CD4-positive, alpha-beta T cell treated with Interferon alpha-2 for 1 hour (primary cell): ENCODE measurements at regions not wholly inside any gene's neighbourhood (a gene's known extent, or its start where the extent isn't known, plus 50 kb on each side); places are given as distances from the start of the nearest gene placed in this dataset.
"Not testable (repeated sequence)": the region's sequence is repeated elsewhere in the genome, so short reads cannot be mapped to it uniquely, and the experiment has no call there.

Experiments used
- DNase-seq, 2 donors: peaks; one replicate each; pipeline ENCODE4 v3.0.0-alpha.2; 2020 to 2022

DNA sequence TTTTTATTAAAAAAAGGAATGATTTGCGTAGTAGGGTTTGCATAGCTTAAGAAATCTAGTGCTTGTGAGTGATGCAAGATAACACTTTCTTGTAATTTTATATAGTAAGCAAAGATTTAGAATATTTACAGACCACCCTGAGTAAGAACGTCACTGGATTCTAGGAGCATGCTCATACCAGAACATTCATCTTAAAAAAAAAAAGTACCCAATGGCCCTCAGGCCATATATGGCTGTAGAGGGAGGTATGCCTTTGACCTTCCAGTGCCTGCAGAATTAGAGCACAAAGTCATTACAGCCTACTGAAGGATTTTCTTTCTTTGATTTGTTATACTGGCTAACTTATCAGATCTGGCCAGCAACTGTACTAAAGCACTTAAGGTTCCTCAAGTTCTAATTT is 236.3 kb upstream of the GYPA start:
- no peak for DNase-seq

DNA sequence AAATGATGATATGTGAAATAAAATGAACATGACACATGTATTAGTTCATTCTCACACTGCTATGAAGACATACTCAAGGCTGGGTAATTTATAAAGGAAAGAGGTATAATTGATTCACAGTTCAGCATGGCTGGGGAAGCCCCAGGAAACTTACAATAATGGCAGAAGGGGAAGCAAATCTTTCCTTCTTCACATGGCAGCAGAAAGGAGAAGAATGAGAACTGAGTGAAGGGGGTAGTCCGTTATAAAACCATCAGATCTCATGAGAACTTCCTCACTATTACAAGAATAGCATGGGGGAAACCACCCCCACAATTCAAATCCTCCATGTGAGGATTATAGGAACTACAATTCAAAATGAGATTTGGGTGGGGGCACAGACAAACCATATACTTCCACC is 243.9 kb upstream of the GYPA start:
- DNase-seq, result no peak

DNA sequence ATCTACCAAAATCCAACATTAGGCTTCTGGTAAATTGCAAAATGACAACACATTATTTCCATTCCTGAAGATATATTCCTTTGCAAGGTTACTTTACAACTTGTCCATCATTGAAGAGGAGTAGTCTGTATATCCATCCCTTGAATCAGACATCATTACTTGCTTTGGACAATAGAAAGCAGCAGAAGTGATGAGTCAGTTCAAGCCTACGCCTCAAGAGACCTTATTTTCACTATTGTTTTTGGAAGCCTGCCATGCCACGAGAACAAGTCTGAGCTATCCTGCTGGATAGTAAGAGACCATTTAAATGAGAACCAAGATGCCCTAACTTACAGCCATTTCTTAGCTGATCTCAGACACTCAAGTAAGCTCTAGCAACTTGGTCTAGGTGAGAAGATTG is 246.0 kb upstream of the HHIP start:
- no peak for DNase-seq

DNA sequence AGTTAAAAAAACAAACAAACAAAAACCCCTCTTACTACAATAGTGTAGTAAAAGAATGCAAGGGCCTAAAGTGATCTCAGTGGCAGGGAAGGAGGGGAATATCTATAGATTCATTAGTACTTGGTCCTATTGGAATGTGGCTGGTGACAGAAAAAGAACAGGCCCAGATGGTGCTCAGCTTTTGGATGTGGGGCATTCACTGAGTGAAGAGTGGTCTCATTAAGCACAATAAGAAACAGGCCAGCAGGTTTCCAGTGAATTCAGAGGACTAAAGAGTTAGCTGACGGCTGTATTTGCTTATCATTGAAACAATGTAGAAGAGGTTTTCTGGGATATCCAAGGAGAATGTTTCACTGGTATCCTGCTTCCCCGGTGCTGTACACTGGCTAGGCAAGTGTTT is 243.8 kb upstream of the HHIP start:
- DNase-seq, result no peak

DNA sequence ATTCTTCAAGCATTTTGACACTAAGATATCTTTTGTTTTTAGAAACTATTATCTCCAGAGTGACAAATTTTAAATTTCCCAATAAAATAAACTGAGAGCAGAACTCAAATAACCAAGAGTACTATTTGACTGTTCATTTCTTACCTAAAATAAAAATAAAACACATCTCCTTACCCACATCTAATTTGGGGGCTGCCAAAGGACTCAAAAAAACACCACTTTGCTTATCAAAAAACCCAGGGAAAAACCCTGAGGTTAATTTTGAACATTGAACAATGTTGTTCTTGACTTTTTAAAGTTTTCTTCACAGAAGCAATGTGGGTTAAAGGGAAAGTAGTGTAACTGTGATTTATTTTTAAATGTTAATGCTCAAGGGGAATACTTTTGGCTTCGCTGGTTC is 243.0 kb upstream of the HHIP start:
- DNase-seq, result no peak

DNA sequence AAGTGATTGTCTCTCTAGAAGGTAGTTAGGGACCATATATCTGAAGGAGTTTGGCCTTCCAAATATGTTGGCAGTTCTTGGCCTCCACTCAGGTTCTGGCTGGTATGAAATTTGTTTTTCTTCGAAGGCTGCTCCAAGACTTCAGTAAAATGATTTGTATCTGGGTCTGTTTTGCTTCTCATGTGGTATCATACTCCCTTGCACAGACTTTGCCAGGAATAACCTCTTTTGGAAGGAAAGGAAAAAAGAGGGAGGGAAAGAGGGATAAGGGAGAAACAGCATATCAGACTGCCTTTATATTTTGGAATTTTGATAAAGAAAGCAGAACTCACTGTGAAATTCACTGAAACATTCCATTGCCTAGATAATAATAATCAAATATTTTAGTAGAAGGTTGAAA is 242.1 kb upstream of the HHIP start:
- no peak for DNase-seq

DNA sequence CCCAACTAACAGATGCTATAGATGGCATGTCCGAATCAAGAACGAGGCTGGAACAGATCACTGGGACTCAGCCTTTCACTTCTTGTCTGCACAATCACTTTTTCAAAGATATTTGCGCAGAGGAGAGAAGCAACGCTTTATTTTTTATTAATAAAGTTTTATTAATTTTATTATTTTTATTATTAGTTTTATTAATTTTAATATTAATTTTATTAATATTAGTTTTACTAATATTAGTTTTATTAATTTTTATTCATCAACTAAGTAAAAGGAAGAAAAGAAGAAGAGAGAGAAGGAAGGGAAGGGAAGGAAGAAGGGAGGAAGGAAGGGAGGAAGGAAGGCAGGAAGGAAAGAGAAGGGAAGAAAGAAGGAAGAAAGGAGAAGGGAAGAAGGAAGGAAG is 236.4 kb upstream of the HHIP start:
- no peak for DNase-seq

DNA sequence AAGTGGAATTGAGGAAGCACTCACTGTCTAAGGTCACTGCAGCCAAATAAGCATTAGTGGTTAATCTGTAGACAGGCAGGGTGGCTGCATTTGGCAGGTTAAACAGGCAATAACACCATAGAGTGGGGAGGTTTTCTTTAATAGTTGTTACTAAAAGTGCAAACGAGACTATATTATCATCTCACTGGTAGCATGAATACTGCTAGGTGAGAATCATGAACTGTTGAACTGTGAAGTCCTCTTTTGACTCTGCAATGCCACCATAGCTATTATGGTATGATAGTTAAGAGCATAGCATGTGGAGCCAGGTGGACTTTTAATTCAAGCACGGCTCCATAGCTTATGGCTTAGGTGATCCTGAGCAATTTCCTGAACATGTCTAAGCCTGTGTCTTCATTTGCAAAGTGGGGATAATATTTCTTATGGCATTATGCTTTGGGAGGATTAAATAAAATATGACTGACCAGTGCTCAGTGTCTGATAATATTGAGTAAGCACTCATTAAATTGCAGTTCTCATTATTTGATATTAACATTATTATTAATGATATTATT is 235.6 kb upstream of the HHIP start:
- no peak for DNase-seq

DNA sequence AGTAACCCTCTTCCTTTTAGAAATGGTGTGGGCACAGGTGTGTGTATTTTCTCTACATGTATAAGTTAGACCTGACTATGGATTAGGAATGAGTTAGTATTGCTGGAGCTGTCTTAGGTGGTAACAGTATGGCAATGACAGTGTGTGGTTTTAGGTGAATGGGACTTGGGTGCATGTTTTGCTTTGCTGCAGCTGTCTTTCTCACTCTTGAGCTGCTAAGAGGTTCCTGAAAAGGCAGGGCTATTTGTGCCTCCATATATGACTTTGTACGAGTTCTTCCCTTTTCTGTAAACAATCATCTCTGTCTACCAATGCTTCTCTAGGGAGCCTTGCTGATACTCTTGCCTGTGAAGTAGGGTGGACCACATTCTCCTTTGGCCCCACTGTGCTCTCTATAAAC is 234.8 kb upstream of the HHIP start:
- DNase-seq, result no peak

DNA sequence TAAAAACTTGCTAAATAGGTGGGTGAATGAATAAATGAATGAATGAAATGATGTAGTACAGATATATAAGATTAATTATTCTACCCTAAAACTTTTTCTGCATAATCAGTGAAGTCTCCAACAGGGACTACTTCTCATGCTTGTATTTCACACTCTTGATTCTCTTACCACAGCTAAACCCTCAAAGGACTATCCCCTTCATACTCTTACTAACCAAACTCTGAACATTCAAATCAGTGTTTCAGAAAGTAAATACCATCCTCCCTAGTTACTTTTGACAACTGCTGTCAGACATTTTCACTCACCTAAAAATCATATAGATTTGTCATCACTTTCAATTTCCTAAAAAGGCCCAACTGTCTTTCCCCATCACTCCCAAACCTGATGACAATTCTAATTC is 234.3 kb upstream of the HHIP start:
- DNase-seq, result no peak

DNA sequence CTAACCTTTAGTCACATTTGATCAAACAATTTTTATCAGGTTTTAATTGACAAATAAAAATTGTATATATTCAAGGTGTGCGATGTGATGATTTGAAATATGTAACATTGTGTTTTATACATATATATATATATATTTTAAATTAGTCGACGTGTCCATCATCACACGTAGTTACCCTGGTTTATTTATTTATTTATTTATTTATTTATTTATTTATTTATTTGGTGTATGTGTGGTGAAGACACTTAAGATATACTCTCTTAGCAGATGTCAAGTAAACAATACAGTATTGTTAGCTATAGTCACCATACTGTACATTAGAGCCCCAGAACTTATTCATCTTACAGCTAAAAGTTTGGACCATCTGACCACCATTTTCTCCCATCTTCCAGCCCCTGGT is 224.9 kb upstream of the HHIP start:
- DNase-seq, result no peak

DNA sequence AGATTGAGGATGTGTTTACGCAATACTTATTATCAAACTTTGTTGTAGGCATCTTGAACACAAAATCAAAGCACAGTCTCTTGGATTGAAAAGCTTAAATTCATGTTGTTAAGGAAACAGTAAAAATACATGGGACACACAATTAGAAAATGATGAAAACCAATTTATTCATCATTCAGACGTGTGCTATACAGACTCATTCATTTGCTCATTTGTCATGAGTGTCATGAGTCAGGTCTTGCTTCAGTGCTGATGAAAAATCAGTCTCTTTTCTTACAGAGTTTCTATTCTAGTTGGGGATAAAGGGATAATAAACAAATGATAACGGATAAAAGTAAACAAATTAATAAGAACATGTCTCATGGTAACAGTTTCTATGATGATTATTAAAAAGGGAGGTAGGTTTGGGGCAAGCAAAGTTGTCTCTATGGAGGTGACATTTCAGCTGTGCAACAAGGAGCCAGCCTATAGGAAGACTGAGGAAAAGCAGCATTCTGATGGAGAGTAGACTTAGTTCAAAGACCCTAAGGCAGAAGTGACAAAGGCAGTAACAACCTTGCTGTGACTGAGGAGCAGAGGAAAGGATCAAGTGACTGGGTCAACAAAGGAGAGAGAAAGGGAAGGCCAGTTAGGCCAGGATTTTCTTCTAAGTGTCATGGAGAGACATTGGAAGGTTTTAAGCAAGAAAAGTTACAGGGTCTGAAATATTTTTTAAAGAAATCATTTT is 224.0 kb upstream of the HHIP start:
- no peak for DNase-seq

DNA sequence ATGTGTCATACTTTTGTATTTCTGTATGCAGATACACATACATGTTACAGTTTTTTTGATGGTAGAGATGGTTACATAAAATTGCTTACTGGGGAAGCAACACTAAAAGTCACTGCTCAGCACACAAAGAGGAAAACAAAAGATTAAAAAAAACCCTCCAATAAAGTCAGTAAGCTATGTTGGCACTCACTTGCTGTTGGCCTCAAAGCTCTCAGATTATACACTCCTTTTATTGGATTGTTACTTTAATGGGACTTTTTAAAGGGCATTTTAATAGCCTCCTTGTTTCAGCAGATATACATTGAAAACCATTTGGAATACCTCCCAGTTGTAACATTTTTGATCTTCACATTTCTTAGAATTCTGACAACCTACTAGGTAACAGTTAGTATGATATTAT is 222.0 kb upstream of the HHIP start:
- no peak for DNase-seq

DNA sequence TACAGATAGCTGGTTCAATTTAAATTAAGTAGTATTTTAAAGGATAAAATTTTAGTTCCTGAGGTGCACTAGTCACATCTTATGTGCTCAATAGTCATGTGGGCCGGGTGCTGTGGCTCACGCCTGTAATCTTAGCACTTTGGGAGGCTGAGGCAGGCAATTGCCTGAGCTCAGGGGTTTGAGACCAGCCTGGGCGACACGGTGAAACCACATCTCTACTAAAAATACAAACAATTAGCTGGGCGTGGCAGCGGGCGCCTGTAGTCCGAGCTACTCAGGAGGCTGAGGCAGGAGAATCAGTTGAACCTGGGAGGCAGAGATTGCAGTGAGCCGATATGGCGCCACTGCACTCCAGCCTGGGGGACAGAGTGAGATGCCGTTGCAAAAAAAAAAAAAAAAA is 219.9 kb upstream of the HHIP start:
- not testable (repeated sequence) for DNase-seq

DNA sequence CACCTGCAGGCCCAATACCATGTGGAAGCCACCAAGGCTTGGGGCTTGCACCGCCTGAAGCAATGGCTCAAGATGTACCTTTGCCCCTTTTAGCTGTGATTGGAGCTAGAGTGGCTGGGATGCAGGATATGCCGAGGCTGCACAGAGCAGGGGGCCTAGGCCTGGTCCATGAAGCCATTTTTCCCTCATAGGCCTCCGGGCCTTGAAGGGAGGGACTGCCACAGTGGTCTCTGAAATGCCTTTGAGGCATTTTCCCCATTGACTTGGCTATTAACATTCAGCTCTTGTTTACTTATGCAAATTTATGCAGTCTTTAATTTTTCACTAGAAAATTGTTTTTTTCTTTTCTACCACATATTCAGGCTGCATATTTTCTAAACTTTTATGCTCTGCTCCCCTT is 203.2 kb upstream of the HHIP start:
- no peak for DNase-seq

DNA sequence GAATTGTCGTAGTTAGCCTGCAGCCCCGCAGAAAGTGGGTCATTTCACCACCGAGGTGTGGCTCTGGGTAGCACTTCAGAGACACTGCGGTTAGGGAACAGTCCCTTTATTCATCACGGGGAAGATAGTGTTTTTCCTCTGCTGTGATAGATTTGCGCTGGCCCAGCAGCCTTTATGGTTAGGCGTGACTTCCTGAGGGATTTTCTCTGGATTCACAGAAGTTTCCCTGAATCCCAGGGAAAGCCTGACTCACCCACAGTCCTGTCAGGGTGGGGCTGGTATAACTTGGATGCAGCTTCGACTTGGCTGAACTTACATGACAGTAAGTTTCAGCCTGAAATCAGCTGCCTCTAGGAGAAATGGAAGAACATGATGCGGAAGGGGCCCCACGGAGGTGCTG is 196.3 kb upstream of the HHIP start:
- no peak for DNase-seq

DNA sequence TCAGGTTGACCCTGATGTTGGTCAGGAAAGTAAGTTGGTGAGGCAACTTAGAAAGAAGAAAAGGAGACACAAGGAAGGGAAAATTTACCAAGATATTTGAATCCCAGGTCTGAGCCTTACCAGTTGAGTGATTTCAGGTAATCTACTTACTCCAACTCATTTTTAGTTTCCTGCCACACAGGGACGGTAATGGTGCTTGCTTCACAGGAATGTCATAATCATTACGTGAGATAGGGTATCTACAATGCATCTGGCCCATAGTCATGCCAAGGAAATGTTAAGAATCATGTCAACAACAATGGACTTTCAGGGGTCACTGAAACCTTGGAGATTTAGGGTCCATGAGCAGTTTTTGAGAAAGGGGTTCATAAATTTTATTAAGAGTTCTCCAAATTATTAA is 195.4 kb upstream of the HHIP start:
- DNase-seq, result no peak

DNA sequence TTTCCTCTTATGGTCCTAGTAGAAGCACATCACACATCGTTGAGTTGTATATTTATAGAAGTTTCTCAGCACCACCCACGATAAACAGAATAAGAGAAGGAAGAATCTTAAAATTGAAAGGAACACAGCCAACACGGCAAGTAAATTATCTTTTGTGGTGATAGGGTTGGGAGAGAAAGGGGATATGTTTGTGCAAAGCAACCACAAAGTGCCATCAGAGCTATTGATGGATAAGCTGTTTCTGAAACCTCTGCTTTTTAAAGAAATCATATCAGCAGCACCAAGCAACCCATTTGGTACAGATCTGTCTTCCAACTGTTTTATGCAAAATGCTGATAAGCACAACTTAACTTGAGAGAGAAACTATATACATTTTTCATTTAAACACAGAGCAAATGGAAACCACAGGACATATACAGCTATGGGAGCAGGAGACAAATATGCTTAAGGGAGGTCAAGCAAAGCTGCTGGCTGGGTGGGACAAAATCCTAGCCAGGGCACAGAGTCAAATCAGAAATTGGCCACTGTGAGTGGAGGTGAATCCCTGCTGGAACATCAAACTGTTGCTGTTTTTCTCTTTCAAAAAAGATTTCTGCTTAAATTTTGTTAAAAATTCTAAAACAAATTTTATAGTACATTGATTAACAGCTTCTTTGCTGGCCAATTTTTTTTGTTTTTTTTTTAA is 194.0 kb upstream of the HHIP start:
- DNase-seq, result no peak

DNA sequence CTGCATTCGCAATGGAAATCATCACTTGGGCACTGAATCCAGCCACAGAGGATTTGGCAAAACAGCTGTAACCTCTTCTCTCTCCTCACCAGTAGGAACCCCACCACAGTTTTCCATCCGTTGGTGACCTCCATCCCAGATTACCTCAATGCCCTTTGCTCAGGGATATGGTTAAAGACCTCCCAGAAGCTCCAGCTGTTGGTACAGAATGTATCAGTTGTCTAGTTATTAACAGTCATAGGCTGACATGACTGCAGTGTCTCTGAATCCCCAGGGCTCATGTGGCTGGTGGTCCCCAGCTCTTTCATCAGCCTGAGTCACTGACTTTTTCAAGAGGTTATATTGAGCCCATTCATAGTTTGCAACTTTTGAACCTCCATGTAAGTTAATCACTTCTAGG is 189.8 kb upstream of the HHIP start:
- no peak for DNase-seq

DNA sequence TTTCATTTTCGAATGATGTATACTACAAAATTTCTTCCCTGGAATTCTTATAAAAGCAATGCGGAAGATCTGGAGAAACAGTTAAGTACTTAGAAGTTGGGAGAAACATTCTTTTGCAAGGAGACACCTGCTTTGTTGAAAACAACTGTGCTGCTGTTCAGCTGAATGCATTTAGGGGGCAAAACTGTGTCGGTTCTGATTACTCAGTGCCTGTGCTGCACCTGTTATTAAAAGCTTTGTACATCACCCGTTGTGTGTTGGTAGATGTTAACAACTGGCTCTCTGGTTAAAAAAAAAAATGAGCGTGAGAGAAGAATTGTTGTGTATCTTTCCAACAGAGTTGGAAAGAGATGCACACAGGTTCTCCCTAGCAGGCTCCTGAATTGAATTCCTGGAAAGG is 184.1 kb upstream of the HHIP start:
- DNase-seq, result no peak

DNA sequence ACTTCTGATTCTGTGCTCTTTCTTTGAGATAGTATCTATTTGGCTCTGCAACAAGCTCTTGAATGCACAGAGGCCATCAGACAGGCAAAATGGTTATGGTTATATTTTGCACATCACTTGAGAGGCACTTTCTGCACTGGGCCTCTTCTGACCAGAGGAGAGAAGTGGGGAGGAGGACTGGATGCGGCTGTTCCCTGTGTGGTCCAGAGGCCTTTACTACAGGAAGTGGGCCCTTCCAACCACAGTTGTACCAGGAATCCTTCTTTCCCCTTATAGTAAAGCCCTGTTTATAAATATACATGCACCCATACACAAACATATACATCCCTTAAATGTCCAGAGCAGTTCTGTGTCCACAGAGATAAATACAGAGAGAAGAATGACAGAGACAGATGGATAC is 182.7 kb upstream of the HHIP start:
- DNase-seq, result no peak

DNA sequence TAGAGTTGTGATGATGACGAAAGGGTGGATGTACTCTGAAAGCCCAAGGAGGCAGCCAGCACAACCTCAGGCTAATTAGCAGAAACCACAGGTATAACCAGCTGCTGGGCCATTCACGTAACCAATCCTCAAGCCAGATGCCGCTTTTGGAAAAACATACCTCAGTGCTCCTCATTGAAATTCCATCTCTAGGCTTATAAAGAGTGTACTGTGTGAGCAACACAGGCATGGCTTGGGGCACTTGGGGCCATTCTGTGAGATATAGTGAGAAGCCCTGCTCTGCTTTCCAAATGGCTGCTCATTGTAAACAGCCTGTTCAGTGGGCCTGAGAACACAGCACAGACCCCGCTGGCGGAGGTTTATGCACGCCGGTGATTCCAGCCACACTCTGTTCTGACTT is 182.1 kb upstream of the HHIP start:
- no peak for DNase-seq

DNA sequence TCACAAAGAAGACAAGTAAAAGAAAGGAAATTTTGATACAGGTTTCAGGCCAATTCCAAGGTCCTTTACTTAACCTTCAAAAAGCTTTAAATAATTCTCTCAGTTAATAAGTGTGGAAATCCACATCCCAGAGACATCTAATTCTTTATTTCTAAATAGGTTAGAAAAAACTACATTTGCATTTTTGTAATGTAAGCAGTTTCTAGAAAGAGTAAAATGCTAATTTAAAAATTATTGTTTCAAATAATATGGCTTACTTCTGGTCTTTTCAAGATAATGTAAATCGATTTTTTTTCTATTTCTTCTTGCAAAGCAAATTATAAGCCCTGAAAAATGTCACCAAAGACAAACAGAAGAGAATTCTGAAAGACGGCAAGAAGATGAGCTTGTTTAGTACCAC is 180.4 kb upstream of the HHIP start:
- DNase-seq, result no peak

DNA sequence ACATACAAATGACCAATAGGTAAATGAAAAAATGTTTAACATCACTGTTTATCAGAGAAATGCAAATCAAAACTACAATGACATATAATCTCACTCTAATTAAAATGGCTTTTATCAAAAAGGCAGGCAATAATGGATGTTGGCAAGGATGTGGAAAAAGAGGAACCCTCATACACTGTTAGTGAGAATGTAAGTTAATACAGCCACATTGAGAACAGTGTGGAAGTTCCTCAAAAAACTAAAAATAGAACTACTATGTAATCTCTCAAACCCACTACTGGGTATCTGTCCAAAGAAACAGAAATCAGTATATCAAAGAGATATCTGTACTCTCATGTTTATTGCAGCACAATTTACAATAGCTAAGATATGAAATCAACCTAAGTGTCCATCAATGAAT is 165.9 kb upstream of the HHIP start:
- DNase-seq, result no peak

DNA sequence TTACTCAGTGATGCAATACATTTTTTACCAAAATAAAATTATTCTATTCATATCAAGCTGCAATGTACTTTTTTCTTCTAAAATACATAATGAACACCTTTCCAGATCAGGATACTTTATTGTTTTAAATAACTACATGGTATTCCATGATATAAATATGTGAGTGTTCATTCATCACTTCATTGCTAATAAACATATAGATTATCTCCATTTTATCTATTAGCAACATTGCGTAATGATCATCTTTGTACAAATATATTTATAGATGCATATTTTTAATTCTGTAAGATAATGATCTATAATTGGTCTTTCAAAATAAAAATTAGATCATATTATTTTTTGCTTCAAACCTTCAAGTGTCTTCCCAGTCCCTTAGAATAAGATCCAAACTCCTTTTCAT is 156.1 kb upstream of the HHIP start:
- DNase-seq, result no peak
